HCT116 (cell line): ENCODE measurements at regions not wholly inside any gene's neighbourhood (a gene's known extent, or its start where the extent isn't known, plus 50 kb on each side); places are given as distances from the start of the nearest gene placed in this dataset.

Experiments used
- ATAC-seq: fragments of 200-7000 bp; cut with Tn5 transposase; 2 replicates; pipeline ENCODE4 v1.9.1; 2020; ENCODE audit warnings: mild to moderate bottlenecking, moderate library complexity
- BruUV-seq: library from RNA; stranded (reverse); fragments of 400-500 nt; replicated peaks from 2 replicates; lab custom pipeline; 2021; lab: Mats Ljungman, UMichigan
- CTCF ChIA-PET: fragments of 300-600 bp; sonication (Branson Sonifier 250); formaldehyde crosslinking; loops from one replicate; lab custom pipeline; 2021; ENCODE audit warnings: antibody characterized with exemption; lab: Charles Lee
- POLR2A ChIA-PET: fragments of 300-600, 350-600 bp; sonication (Branson Sonifier 250); formaldehyde crosslinking; loops from one replicate; lab custom pipeline; 2021; ENCODE audit warnings: antibody characterized with exemption; lab: Charles Lee
- RAD21 ChIA-PET, 2 experiments: fragments of 300-600 bp; sonication (Branson Sonifier 250); formaldehyde crosslinking; loops; one replicate each; lab custom pipeline; 2023; ENCODE audit warnings: low total read pairs in 2 of 2; ENCODE audit not compliant: uncharacterized antibody in 2 of 2, unreplicated experiment in 2 of 2, low non-redundant PET in 1 of 2; lab: Charles Lee
- DNase-seq: peaks from one replicate; pipeline ENCODE4 v3.0.0-alpha.2; 2010; ENCODE audit warnings: low read depth, low spot score
- H2AFZ ChIP-seq: fragments of 200-600 bp; shearing (Covaris generic), sonication (generic); 2 replicates; pipeline ENCODE4 v1.6.1; 2017; ENCODE audit warnings: low read depth, mixed run types, mixed read lengths, antibody characterized with exemption, low read length; ENCODE audit not compliant: poor library complexity, severe bottlenecking
- H3K27ac ChIP-seq: 2 replicates; pipeline ENCODE4 v1.5.1; 2012; ENCODE audit warnings: low read depth, low read length
- H3K27me3 ChIP-seq: fragments of 200-600 bp; sonication (generic); 2 replicates; pipeline ENCODE4 v1.6.1; 2016; ENCODE audit warnings: mixed run types, low read length, mixed read lengths; ENCODE audit not compliant: insufficient read depth
- H3K36me3 ChIP-seq, 2 experiments: fragments of 200-500 bp in 1 of 2; fragments of 200-600 bp in 1 of 2; sonication (Bioruptor generic) in 1 of 2; sonication (generic) in 1 of 2; 2 replicates each; pipeline versions ENCODE4 v1.5.1 to v1.6.1; 2014 to 2016; ENCODE audit warnings: low read length in 2 of 2, inconsistent platforms in 1 of 2, mixed read lengths in 1 of 2, mixed run types in 1 of 2; ENCODE audit not compliant: insufficient read depth in 2 of 2, control insufficient read depth in 1 of 2
- H3K4me1 ChIP-seq, 2 experiments: fragments of 200-600 bp in 1 of 2; sonication (generic) in 1 of 2; 2 replicates each; pipeline versions ENCODE4 v1.5.1 to v1.6.1; 2012 to 2017; ENCODE audit warnings: low read length in 2 of 2, inconsistent platforms in 1 of 2, mild to moderate bottlenecking in 1 of 2, mixed read lengths in 1 of 2, mixed run types in 1 of 2, moderate library complexity in 1 of 2; ENCODE audit not compliant: insufficient read depth in 2 of 2, control insufficient read depth in 1 of 2
- H3K4me2 ChIP-seq: fragments of 200-600 bp; sonication (generic); 2 replicates; pipeline ENCODE4 v1.6.1; 2017; ENCODE audit warnings: mixed run types, low read length, mixed read lengths
- H3K4me3 ChIP-seq, 2 experiments: fragments of 200-600 bp in 1 of 2; sonication (generic) in 1 of 2; replicated peaks in 1 of 2; 2 replicates each; pipeline ENCODE4 v1.5.1; 2011 to 2016; ENCODE audit warnings: low read length in 2 of 2, control low read depth in 1 of 2, low read depth in 1 of 2, mild to moderate bottlenecking in 1 of 2, mixed read lengths in 1 of 2, mixed run types in 1 of 2
- H3K79me2 ChIP-seq: fragments of 200-600 bp; sonication (generic); 2 replicates; pipeline ENCODE4 v1.6.1; 2017; ENCODE audit warnings: mild to moderate bottlenecking, mixed run types, low read length, moderate library complexity, mixed read lengths; ENCODE audit not compliant: insufficient read depth
- H3K9ac ChIP-seq: fragments of 200-600 bp; sonication (generic); 2 replicates; pipeline ENCODE4 v1.6.1; 2016; ENCODE audit warnings: low read length, mixed read lengths
- H3K9me2 ChIP-seq: fragments of 200-600 bp; sonication (generic), shearing (Covaris generic); 2 replicates; pipeline ENCODE4 v1.6.1; 2017; ENCODE audit warnings: mixed run types, mild to moderate bottlenecking, moderate library complexity; ENCODE audit not compliant: insufficient read depth
- H3K9me3 ChIP-seq, 2 experiments: fragments of 200-500 bp in 1 of 2; fragments of 200-600 bp in 1 of 2; sonication (Bioruptor generic) in 1 of 2; sonication (generic) in 1 of 2; 2 replicates each; pipeline ENCODE4 v1.6.1; 2014 to 2017; ENCODE audit warnings: low read length in 2 of 2, mixed read lengths in 2 of 2, inconsistent platforms in 1 of 2, low read depth in 1 of 2, mild to moderate bottlenecking in 1 of 2, mixed run types in 1 of 2, moderate library complexity in 1 of 2; ENCODE audit not compliant: control insufficient read depth in 1 of 2, insufficient read depth in 1 of 2
- H4K20me1 ChIP-seq: fragments of 200-600 bp; sonication (generic), shearing (Covaris generic); 2 replicates; pipeline ENCODE4 v1.6.1; 2017; ENCODE audit warnings: mixed run types, mild to moderate bottlenecking, moderate library complexity; ENCODE audit not compliant: insufficient read depth
- ATF3 ChIP-seq: IDR thresholded peaks from 2 replicates; pipeline ENCODE4 v1.6.1; 2012
- CBX3 ChIP-seq: IDR thresholded peaks from 2 replicates; pipeline ENCODE4 v1.6.1; 2012; ENCODE audit warnings: low read depth
- CEBPB ChIP-seq: IDR thresholded peaks from 2 replicates; pipeline ENCODE4 v1.6.1; 2012; ENCODE audit warnings: low read depth
- CTCF ChIP-seq, 3 experiments: fragments of 200-600 bp in 1 of 3; sonication (generic) in 1 of 3; IDR thresholded peaks in 2 of 3; conservative IDR thresholded peaks in 1 of 3; 2 replicates each; pipeline ENCODE4 v1.5.1; 2012 to 2017; ENCODE audit warnings: low read depth in 2 of 3, low read length in 2 of 3, antibody characterized with exemption in 1 of 3, borderline replicate concordance in 1 of 3, control low read depth in 1 of 3, mild to moderate bottlenecking in 1 of 3, mixed read lengths in 1 of 3, mixed run types in 1 of 3, moderate library complexity in 1 of 3; ENCODE audit not compliant: insufficient read depth in 1 of 3
- EGR1 ChIP-seq: IDR thresholded peaks from 2 replicates; pipeline ENCODE4 v1.6.1; 2012; ENCODE audit warnings: low read depth
- EZH2phosphoT487 ChIP-seq: fragments of 200-600 bp; IDR thresholded peaks from 2 replicates; pipeline ENCODE4 v1.6.1; 2018; ENCODE audit warnings: antibody characterized with exemption, borderline replicate concordance
- FOSL1 ChIP-seq: IDR thresholded peaks from 2 replicates; pipeline ENCODE4 v1.6.1; 2012; ENCODE audit warnings: low read depth
- JUND ChIP-seq: IDR thresholded peaks from 2 replicates; pipeline ENCODE4 v1.6.1; 2012
- MAX ChIP-seq: IDR thresholded peaks from 2 replicates; pipeline ENCODE4 v1.6.1; 2012
- POLR2A ChIP-seq: IDR thresholded peaks from 2 replicates; pipeline ENCODE4 v1.7.0; 2011; ENCODE audit warnings: borderline replicate concordance; ENCODE audit not compliant: insufficient read depth, insufficient read length; ENCODE audit errors: extremely low read depth
- REST ChIP-seq: IDR thresholded peaks from 2 replicates; pipeline ENCODE4 v1.6.1; 2012; ENCODE audit warnings: low read depth
- SIN3A ChIP-seq: IDR thresholded peaks from 2 replicates; pipeline ENCODE4 v1.6.1; 2012; ENCODE audit warnings: low read depth
- SP1 ChIP-seq: IDR thresholded peaks from 2 replicates; pipeline ENCODE4 v1.6.1; 2012; ENCODE audit warnings: low read depth
- SRF ChIP-seq: IDR thresholded peaks from 2 replicates; pipeline ENCODE4 v1.6.1; 2012; ENCODE audit warnings: low read depth
- YY1 ChIP-seq: IDR thresholded peaks from 2 replicates; pipeline ENCODE4 v1.6.1; 2011; ENCODE audit warnings: low read length, low read depth, moderate library complexity, mild to moderate bottlenecking; ENCODE audit not compliant: insufficient replicate concordance; ENCODE audit errors: extremely low read depth
- ZBTB33 ChIP-seq: IDR thresholded peaks from 2 replicates; pipeline ENCODE4 v1.6.1; 2011; ENCODE audit warnings: mild to moderate bottlenecking, low read length, moderate library complexity; ENCODE audit not compliant: insufficient replicate concordance; ENCODE audit errors: extremely low read depth
- ZFX ChIP-seq: fragments of 450-650 bp; IDR thresholded peaks from 2 replicates; pipeline ENCODE4 v1.6.1; 2017
- ZNF274 ChIP-seq: fragments of 200-500 bp; sonication (Bioruptor generic); IDR thresholded peaks from 2 replicates; pipeline ENCODE4 v1.6.1; 2014; ENCODE audit warnings: mild to moderate bottlenecking, low read depth, low read length, inconsistent platforms
- intact Hi-C: fragments of 100-400 bp; cut with micrococcal nuclease; formaldehyde crosslinking; loops from 2 replicates; pipeline ENCODE4 v1.10.0; 2022

GRCh38 chr3:127052121-127052561 lies 69.2 kb downstream of the PLXNA1 start (continued):
- TF ChIP-seq ZBTB33 = no peak
- TF ChIP-seq YY1 = no peak
- no peak for TF ChIP-seq JUND
- TF ChIP-seq SRF = no peak
- TF ChIP-seq ZNF274 = no peak
- no peak for TF ChIP-seq SIN3A
- TF ChIP-seq ZFX = no peak
- TF ChIP-seq SP1 = no peak
- TF ChIP-seq MAX = no peak
- no peak for TF ChIP-seq EGR1
- TF ChIP-seq CEBPB = no peak
- TF ChIP-seq EZH2phosphoT487 = no peak
- TF ChIP-seq, all 23 proteins: peak for 0

GRCh38 chr3:127053026-127053425 lies 70.1 kb downstream of the PLXNA1 start:
- DNase-seq (no peak), ATAC-seq (no peak)
- Histone ChIP-seq H3K36me3 (no peaks in the 10 kb centered on the region), H3K4me1 (no peaks in the 10 kb centered on the region; a peak in 1 of 4 replicates), H3K4me2 (no peak overlapping the region), H3K9ac (no peak overlapping the region), H2AFZ (no peak overlapping the region), H3K27ac (no peak overlapping the region), H3K4me3 (no peak overlapping the region), H3K27me3 (no peaks in the 10 kb centered on the region), H3K9me2 (no peaks in the 10 kb centered on the region), H3K9me3 (peaks cover 6 to 11% of the 10 kb centered on the region in 2 experiments; a peak in 2 of 4 replicates), H3K79me2 (no peaks in the 10 kb centered on the region), H4K20me1 (no peaks in the 10 kb centered on the region)
- BruUV-seq = no TSS peak
- ChIA-PET RAD21 (no interaction called here), POLR2A (no interaction called here), CTCF (no interaction called here)
- intact Hi-C loops = no loop called here
- TF ChIP-seq SRF = no peak
- no peak for TF ChIP-seq REST
- no peak for TF ChIP-seq POLR2A
- no peak for TF ChIP-seq MAX
- no peak for TF ChIP-seq CBX3
- no peak for TF ChIP-seq YY1
- TF ChIP-seq CTCF (IDR thresholded peaks at IDR 0.05 in 2 of 3, conservative IDR thresholded peaks at IDR 0.05 in 1 of 3; ENCODE audit: borderline replicate concordance in 1 of 3, insufficient read depth in 1 of 3, low read depth in 2 of 3, low read length in 2 of 3) = no peak
- TF ChIP-seq SIN3A = no peak
- TF ChIP-seq SP1 = no peak
- TF ChIP-seq ATF3 = no peak
- no peak for TF ChIP-seq FOSL1
